Ectodermal cell (in vitro differentiated cells): ENCODE measurements at regions not wholly inside any gene's neighbourhood (a gene's known extent, or its start where the extent isn't known, plus 50 kb on each side); places are given as distances from the start of the nearest gene placed in this dataset.

ENCODE experiments used
- H3K27ac ChIP-seq: 2 replicates; pipeline ENCODE4 v1.7.0; 2013; ENCODE audit warnings: mild to moderate bottlenecking, low read depth, low read length; ENCODE audit not compliant: insufficient read depth, poor library complexity, severe bottlenecking
- H3K27me3 ChIP-seq: 2 replicates; pipeline ENCODE4 v1.7.0; 2013; ENCODE audit warnings: mild to moderate bottlenecking, low read length; ENCODE audit not compliant: insufficient read depth, control insufficient read depth, poor library complexity, severe bottlenecking
- H3K36me3 ChIP-seq: one replicate; pipeline ENCODE4 v1.7.0; 2013; ENCODE audit warnings: low read length; ENCODE audit not compliant: control insufficient read depth, insufficient read depth
- H3K4me1 ChIP-seq: one replicate; pipeline ENCODE4 v1.7.0; 2013; ENCODE audit warnings: low read length; ENCODE audit not compliant: control insufficient read depth, insufficient read depth
- H3K4me3 ChIP-seq: 2 replicates; pipeline ENCODE4 v1.7.0; 2013; ENCODE audit warnings: low read depth, low read length, control low read depth; ENCODE audit not compliant: insufficient read depth
- H3K9me3 ChIP-seq: 2 replicates; pipeline ENCODE4 v1.7.0; 2013; ENCODE audit warnings: mild to moderate bottlenecking, low read length, moderate library complexity; ENCODE audit not compliant: control insufficient read depth
- WGBS, 2 experiments: methylation state at CpG; one replicate each; pipeline ENCODE4 v1.1.7; 2013; ENCODE audit warnings: missing lambda C conversion rate in 2 of 2; 5-methylcytosine and 5-hydroxymethylcytosine counted together

DNA sequence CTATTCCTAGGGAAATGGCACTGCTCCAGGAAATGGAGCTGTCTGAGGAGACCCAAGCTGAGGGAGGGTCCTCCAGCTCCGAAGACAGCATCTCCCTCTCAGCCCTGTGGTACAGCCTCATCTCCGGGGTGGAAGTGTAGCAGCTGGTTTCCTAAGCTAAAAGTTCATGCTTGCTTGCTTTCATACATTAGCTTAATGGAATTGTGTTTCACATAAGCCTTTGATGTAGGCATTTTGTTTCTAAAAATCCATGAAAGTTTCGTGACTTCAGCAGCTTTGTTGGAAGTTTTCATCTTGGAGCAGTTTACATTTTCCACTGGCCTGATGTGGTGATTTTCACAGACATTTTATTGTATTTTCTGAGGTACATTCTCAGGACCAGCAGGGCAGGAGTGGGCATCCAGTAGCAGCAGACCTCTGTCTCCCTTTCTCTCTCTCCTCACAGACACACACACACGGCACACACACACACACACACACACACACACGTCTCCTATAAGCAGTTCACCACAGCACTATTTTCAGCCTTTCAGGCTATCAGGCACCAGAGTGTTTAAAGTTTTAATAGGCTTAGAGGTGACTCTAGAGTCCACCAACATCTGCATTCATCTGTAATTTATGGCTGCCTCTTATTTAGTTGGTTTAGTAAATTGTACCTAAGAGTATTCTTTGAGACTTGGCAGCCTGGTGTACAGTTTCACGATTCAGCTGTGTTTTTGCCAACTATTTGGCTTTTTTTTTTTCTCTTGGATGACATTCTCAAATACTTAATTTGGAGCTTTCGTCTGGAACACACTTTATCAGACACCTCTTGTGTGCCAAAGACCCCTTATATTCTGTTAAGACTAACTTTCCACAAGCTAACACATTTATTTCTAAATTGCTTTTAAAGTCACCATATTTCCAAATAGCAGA, 225.8 kb upstream of the SFRP2 start:
- no peaks in the 10 kb centered on the region for H3K9me3 ChIP-seq
- no peaks in the 10 kb centered on the region for H3K36me3 ChIP-seq
- no peaks in the 10 kb centered on the region for H3K27me3 ChIP-seq
- WGBS, 2 experiments = 88 to 93% methylated on average over 7 of the region's 7 CpGs
- H3K4me1 ChIP-seq = no peaks in the 10 kb centered on the region
- no peak overlapping the region for H3K27ac ChIP-seq
- no peak overlapping the region for H3K4me3 ChIP-seq

DNA sequence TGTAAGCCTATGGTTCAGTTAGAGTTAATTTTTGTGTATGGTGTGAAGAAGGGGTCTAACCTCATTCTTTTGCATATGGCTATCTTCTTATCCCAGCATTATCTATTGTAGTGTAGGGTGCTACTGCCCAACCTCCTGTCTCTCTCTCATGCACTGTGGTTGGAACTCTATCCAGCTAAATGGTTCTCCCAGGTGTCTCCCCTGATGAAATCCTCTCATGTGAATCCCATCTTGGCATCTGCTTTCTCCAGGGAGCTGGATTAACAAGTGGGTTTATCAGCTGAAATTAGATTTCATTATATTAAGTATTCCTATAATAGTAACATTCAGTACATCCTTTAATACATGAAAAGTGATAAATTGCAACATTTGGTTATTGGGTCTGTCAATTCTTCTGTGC, 224.7 kb upstream of the SFRP2 start:
- Histone ChIP-seq H3K27me3 (no peaks in the 10 kb centered on the region), H3K9me3 (no peaks in the 10 kb centered on the region), H3K4me1 (no peaks in the 10 kb centered on the region)

DNA sequence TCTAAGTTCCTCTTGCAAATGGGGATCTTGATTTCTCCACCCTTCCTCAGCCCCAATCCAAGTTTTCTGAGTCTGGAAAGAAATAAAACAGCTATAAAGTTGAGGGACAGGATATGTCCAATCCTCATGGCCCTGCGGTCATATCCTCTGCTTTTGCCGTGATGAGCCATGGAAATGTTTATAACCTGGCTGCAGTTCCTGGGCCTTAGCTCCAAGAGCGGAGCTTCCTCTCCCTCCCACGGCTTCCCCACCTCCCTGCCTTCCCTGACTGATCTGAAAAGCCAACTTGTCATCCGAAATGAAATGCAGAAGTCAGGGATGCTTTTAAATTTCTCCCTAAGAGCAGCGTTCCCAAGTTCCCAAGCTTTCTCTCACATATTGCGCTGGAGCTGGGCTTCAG, 221.5 kb upstream of the SFRP2 start:
- WGBS, 2 experiments = 93 to 94% methylated on average over 7 of the region's 7 CpGs
- H3K4me1 ChIP-seq = no peaks in the 10 kb centered on the region
- no peak overlapping the region for H3K27ac ChIP-seq
- H3K27me3 ChIP-seq = no peaks in the 10 kb centered on the region
- no peak overlapping the region for H3K4me3 ChIP-seq
- H3K9me3 ChIP-seq = no peaks in the 10 kb centered on the region
- H3K36me3 ChIP-seq = no peaks in the 10 kb centered on the region

More for the DNA sequence above, 224.7 kb upstream of the SFRP2 start:
- H3K36me3 ChIP-seq = no peaks in the 10 kb centered on the region
- no peak overlapping the region for H3K27ac ChIP-seq
- H3K4me3 ChIP-seq = no peak overlapping the region

GRCh38 chr4:154009788-154010187, 220.9 kb upstream of the SFRP2 start:
- no peaks in the 10 kb centered on the region for H3K4me1 ChIP-seq
- 80 to 91% methylated on average over 4 to 6 of the region's 6 CpGs for WGBS, 2 experiments

DNA sequence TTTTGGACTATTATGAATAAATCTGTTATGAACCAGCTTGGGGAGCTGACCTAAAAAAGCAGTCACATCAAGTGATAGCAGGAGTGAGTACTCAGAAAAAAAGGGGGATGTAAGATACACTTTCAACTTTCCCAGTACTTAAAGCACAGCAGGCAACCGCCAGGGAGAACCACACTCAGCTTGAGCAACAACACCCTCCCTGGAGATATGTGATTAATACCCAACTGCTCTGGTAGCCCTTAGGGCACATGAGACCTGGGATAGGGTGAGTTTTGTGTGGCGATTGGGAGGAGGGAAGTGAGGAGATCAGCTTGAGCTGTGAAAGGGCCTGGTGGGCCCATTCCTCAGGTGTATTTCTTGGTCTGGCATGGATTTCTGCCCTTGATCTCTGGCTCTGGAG, 220.3 kb upstream of the SFRP2 start:
- H3K36me3 ChIP-seq = no peaks in the 10 kb centered on the region
- no peak overlapping the region for H3K4me3 ChIP-seq
- no peaks in the 10 kb centered on the region for H3K4me1 ChIP-seq
- H3K27ac ChIP-seq = no peak overlapping the region
- no peaks in the 10 kb centered on the region for H3K27me3 ChIP-seq
- no peaks in the 10 kb centered on the region for H3K9me3 ChIP-seq
- 86 to 97% methylated on average over 2 of the region's 2 CpGs for WGBS, 2 experiments

More at GRCh38 chr4:154009788-154010187, 220.9 kb upstream of the SFRP2 start:
- Histone ChIP-seq H3K4me3 (no peak overlapping the region), H3K9me3 (no peaks in the 10 kb centered on the region), H3K36me3 (no peaks in the 10 kb centered on the region), H3K27me3 (no peaks in the 10 kb centered on the region), H3K27ac (no peak overlapping the region)

DNA sequence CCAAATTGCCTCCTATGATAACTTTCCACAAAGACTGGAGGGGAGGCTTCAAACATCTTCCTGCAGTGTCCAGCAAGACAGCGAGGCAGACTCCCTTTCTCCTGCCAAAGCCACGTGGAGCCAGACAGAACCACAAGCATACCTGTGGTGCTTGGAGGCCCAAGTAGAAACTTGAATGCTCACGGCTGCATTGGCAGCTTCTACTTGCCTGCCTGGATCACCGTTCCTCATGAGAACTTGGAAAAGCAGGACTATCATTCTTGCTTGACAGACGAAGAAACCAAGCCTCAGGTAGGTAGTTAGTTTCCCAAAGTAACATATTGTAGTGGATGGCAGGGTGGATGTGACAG, 216.3 kb upstream of the SFRP2 start:
- H3K9me3 ChIP-seq = no peaks in the 10 kb centered on the region
- no peaks in the 10 kb centered on the region for H3K4me1 ChIP-seq
- WGBS, 2 experiments = 94% methylated on average over 5 of the region's 5 CpGs
- H3K27ac ChIP-seq = no peak overlapping the region
- H3K36me3 ChIP-seq = no peaks in the 10 kb centered on the region
- no peak overlapping the region for H3K4me3 ChIP-seq
- H3K27me3 ChIP-seq = no peaks in the 10 kb centered on the region

- Histone ChIP-seq H3K9me3 (no peaks in the 10 kb centered on the region), H3K27me3 (no peaks in the 10 kb centered on the region), H3K27ac (no peak overlapping the region), H3K36me3 (no peaks in the 10 kb centered on the region), H3K4me1 (no peaks in the 10 kb centered on the region), H3K4me3 (no peak overlapping the region)
- whole genome bisulfite sequencing, 2 experiments = 93 to 97% methylated on average over 7 of the region's 7 CpGs
Measured at GRCh38 chr4:154004507-154005170, 215.8 kb upstream of the SFRP2 start.

- no peaks in the 10 kb centered on the region for H3K9me3 ChIP-seq
- no peak overlapping the region for H3K27ac ChIP-seq
- H3K36me3 ChIP-seq = no peaks in the 10 kb centered on the region
- no peak overlapping the region for H3K4me3 ChIP-seq
- WGBS, 2 experiments = 96% methylated on average over 5 of the region's 5 CpGs
- no peaks in the 10 kb centered on the region for H3K4me1 ChIP-seq
- no peaks in the 10 kb centered on the region for H3K27me3 ChIP-seq
Measured at GRCh38 chr4:154004016-154004415, 215.1 kb upstream of the SFRP2 start.

DNA sequence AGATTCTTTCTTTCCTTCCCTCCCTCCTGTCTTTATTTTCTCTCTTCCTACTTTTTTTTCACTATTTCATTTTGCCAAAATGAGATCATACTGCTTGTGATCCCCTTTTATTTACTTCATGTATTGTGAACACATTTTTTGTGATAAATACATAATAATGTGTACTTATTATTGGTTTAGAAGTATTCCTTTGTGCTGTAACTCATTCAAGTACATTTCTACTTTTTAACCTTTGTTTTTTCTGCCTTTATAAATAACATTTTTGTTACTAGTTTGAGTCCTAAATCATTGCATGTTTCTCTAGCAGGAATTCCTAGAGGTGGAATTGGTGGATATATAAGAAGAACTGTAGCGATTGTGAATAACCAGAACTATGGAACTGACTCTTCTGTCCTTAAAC, 214.5 kb upstream of the SFRP2 start:
- Histone ChIP-seq H3K4me3 (no peak overlapping the region), H3K4me1 (no peaks in the 10 kb centered on the region), H3K9me3 (no peaks in the 10 kb centered on the region), H3K27me3 (no peaks in the 10 kb centered on the region), H3K27ac (no peak overlapping the region), H3K36me3 (no peaks in the 10 kb centered on the region)
- 95 to 100% methylated on average over 1 of the region's 1 CpG for WGBS, 2 experiments

- H3K4me3 ChIP-seq = no peak overlapping the region
- no peak overlapping the region for H3K27ac ChIP-seq
- no peaks in the 10 kb centered on the region for H3K36me3 ChIP-seq
- H3K27me3 ChIP-seq = no peaks in the 10 kb centered on the region
- H3K9me3 ChIP-seq = no peaks in the 10 kb centered on the region
- H3K4me1 ChIP-seq = no peaks in the 10 kb centered on the region
Measured at GRCh38 chr4:154001193-154001592, 212.3 kb upstream of the SFRP2 start.
